ENCODE measurements at regions not wholly inside any gene's neighbourhood (a gene's known extent, or its start where the extent isn't known, plus 50 kb on each side); places are given as distances from the start of the nearest gene placed in this dataset.
A peak's percentile ranks its signal among the peaks of the same experiment; 100 is the strongest.

GRCh38 chr2:10977003-10977402 is 65.3 kb downstream of the KCNF1 start:
- H3K4me2 ChIP-seq, result no peak overlapping the region
- H3K4me3 ChIP-seq (ENCODE audit: low read depth in 2 of 2, low read length in 1 of 2), result no peak overlapping the region
- no peak overlapping the region for H3K27ac ChIP-seq (ENCODE audit: low read depth in 2 of 2, low read length in 1 of 2)
- peaks cover 40% of the 10 kb centered on the region for H3K27me3 ChIP-seq (ENCODE audit: insufficient read depth)
- peak; percentile 37 for DNase-seq
- H3F3A ChIP-seq (replicated peaks; ENCODE audit: insufficient read depth), result no peaks in the 10 kb centered on the region
- no peaks in the 10 kb centered on the region for H4K20me1 ChIP-seq (ENCODE audit: insufficient read depth)
- H2AFZ ChIP-seq (ENCODE audit: low read depth), result no peak overlapping the region
- WGBS (ENCODE audit: low lambda C conversion rate), result 82% methylated on average over 9 of the region's 9 CpGs
- H3K9me2 ChIP-seq, result no peaks in the 10 kb centered on the region
- H3K9me3 ChIP-seq, result no peaks in the 10 kb centered on the region
- ChIA-PET CTCF (interaction anchor here (0.9 to 1.1 kb wide), 2 partner anchors 19 to 60 kb away, joined by 3 read pairs; no protein-coding TSS in a partner anchor), POLR2A (no interaction called here)
- TF ChIP-seq FOSL2 (IDR thresholded peaks at IDR 0.05; ENCODE audit: borderline replicate concordance, low read depth), result no peak
- no peak for TF ChIP-seq USF1 (IDR thresholded peaks at IDR 0.05; ENCODE audit: borderline replicate concordance, low read depth)
- no peak for TF ChIP-seq NFIC (IDR thresholded peaks at IDR 0.05; ENCODE audit: borderline replicate concordance)
- no peak for TF ChIP-seq POLR2AphosphoS5 (IDR thresholded peaks at IDR 0.05; ENCODE audit: low read depth, low read length)
- H3K4me1 ChIP-seq (ENCODE audit: control insufficient read depth in 1 of 2, insufficient read depth in 2 of 2, low read depth in 1 of 2, low read length in 1 of 2), result no peaks in the 10 kb centered on the region; a peak in 2 of 4 replicates
- H3K79me2 ChIP-seq (ENCODE audit: insufficient read depth), result no peaks in the 10 kb centered on the region
- no peaks in the 10 kb centered on the region for H3K36me3 ChIP-seq (replicated peaks in 1 of 2; ENCODE audit: control insufficient read depth in 1 of 2, insufficient read depth in 2 of 2, low read length in 1 of 2)
- H3K9ac ChIP-seq, result no peak overlapping the region

GRCh38 chr2:10977621-10978020 is 65.9 kb downstream of the KCNF1 start:
- 54% methylated on average over 7 of the region's 7 CpGs for WGBS (ENCODE audit: low lambda C conversion rate)
- Histone ChIP-seq H3K4me3 (ENCODE audit: low read depth in 2 of 2, low read length in 1 of 2) (no peak overlapping the region), H4K20me1 (ENCODE audit: insufficient read depth) (no peaks in the 10 kb centered on the region), H3F3A (replicated peaks; ENCODE audit: insufficient read depth) (no peaks in the 10 kb centered on the region), H3K27ac (ENCODE audit: low read depth in 2 of 2, low read length in 1 of 2) (no peak overlapping the region), H3K4me2 (no peak overlapping the region), H3K9ac (no peak overlapping the region), H2AFZ (ENCODE audit: low read depth) (no peak overlapping the region), H3K79me2 (ENCODE audit: insufficient read depth) (no peaks in the 10 kb centered on the region), H3K27me3 (ENCODE audit: insufficient read depth) (peaks cover 40% of the 10 kb centered on the region), H3K9me3 (no peaks in the 10 kb centered on the region), H3K4me1 (ENCODE audit: control insufficient read depth in 1 of 2, insufficient read depth in 2 of 2, low read depth in 1 of 2, low read length in 1 of 2) (no peaks in the 10 kb centered on the region; a peak in 2 of 4 replicates), H3K9me2 (no peaks in the 10 kb centered on the region), H3K36me3 (replicated peaks in 1 of 2; ENCODE audit: control insufficient read depth in 1 of 2, insufficient read depth in 2 of 2, low read length in 1 of 2) (no peaks in the 10 kb centered on the region)
- ChIA-PET POLR2A (no interaction called here), CTCF (interaction anchor here (0.9 to 1.1 kb wide), 2 partner anchors 19 to 61 kb away, joined by 3 read pairs; no protein-coding TSS in a partner anchor)
- peak; percentile 54 for DNase-seq
- TF ChIP-seq MEF2A (IDR thresholded peaks at IDR 0.05; ENCODE audit: borderline replicate concordance, low read depth), result no peak
- no peak for TF ChIP-seq GABPA (IDR thresholded peaks at IDR 0.05; ENCODE audit: low read depth)
- no peak for TF ChIP-seq USF1 (IDR thresholded peaks at IDR 0.05; ENCODE audit: borderline replicate concordance, low read depth)
- no peak for TF ChIP-seq SMC3 (IDR thresholded peaks at IDR 0.05; ENCODE audit: low read depth, low read length)
- TF ChIP-seq YY1 (IDR thresholded peaks at IDR 0.05; ENCODE audit: low read depth), result no peak
- TF ChIP-seq FOSL2 (IDR thresholded peaks at IDR 0.05; ENCODE audit: borderline replicate concordance, low read depth), result no peak
- TF ChIP-seq JUND (IDR thresholded peaks at IDR 0.05), result no peak
- no peak for TF ChIP-seq REST (IDR thresholded peaks at IDR 0.05; ENCODE audit: low read depth, low read length)
- TF ChIP-seq CTCF (IDR thresholded peaks at IDR 0.05), result no peak
- TF ChIP-seq FOXJ3 (CRISPR knock-in tag; IDR thresholded peaks at IDR 0.05), result no peak
- TF ChIP-seq FOXM1 (IDR thresholded peaks at IDR 0.05; ENCODE audit: low read depth), result no peak
- TF ChIP-seq MAX (IDR thresholded peaks at IDR 0.05; ENCODE audit: low read depth), result no peak
- TF ChIP-seq NFIC (IDR thresholded peaks at IDR 0.05; ENCODE audit: borderline replicate concordance), result no peak
- TF ChIP-seq TAF1 (IDR thresholded peaks at IDR 0.05; ENCODE audit: borderline replicate concordance, low read depth, low read length), result no peak
- TF ChIP-seq RCOR1 (IDR thresholded peaks at IDR 0.05; ENCODE audit: low read length), result no peak
- no peak for TF ChIP-seq TCF12 (IDR thresholded peaks at IDR 0.05)
- TF ChIP-seq CHD2 (IDR thresholded peaks at IDR 0.05; ENCODE audit: low read length, partially characterized antibody), result no peak

Data from SK-N-SH (cell line).